Fibroblast of skin of right biceps (primary cell): ENCODE measurements at regions not wholly inside any gene's neighbourhood (a gene's known extent, or its start where the extent isn't known, plus 50 kb on each side); places are given as distances from the start of the nearest gene placed in this dataset.
"Not testable (repeated sequence)": the region's sequence is repeated elsewhere in the genome, so short reads cannot be mapped to it uniquely, and the experiment has no call there.

Experiments
- DNase-seq: peaks from one replicate; pipeline ENCODE4 v3.0.0-alpha.2; 2013

GRCh38 chr2:76252704-76253103 is 542.0 kb upstream of the GCFC2 start:
- DNase-seq = no peak

- DNase-seq = no peak
Observed at GRCh38 chr2:76251342-76251741, 540.6 kb upstream of the GCFC2 start.

- no peak for DNase-seq
Observed at GRCh38 chr2:76247006-76247405, 536.3 kb upstream of the GCFC2 start.

- no peak for DNase-seq
Observed at GRCh38 chr2:76211991-76212985, 501.6 kb upstream of the GCFC2 start.

- no peak for DNase-seq
Observed at GRCh38 chr2:76210551-76210950, 499.8 kb upstream of the GCFC2 start.

- no peak for DNase-seq
Observed at GRCh38 chr2:76204048-76204447, 493.3 kb upstream of the GCFC2 start.

- no peak for DNase-seq
Observed at GRCh38 chr2:76202866-76203265, 492.2 kb upstream of the GCFC2 start.

- peak; percentile 59 for DNase-seq
Observed at GRCh38 chr2:76197842-76198448, 487.2 kb upstream of the GCFC2 start.

- DNase-seq = no peak
Observed at GRCh38 chr2:76197428-76197827, 486.7 kb upstream of the GCFC2 start.

GRCh38 chr2:76194031-76194775 is 483.5 kb upstream of the GCFC2 start:
- no peak for DNase-seq

GRCh38 chr2:76193089-76193488 is 482.4 kb upstream of the GCFC2 start:
- DNase-seq = no peak

GRCh38 chr2:76188334-76189008 is 477.8 kb upstream of the GCFC2 start:
- no peak for DNase-seq

GRCh38 chr2:76187415-76187814 is 476.7 kb upstream of the GCFC2 start:
- DNase-seq = no peak

GRCh38 chr2:76180676-76181075 is 470.0 kb upstream of the GCFC2 start:
- DNase-seq = no peak

- no peak for DNase-seq
Observed at GRCh38 chr2:76178610-76179009, 467.9 kb upstream of the GCFC2 start.

- DNase-seq = no peak
Observed at GRCh38 chr2:76175295-76175694, 464.6 kb upstream of the GCFC2 start.

- DNase-seq = no peak
Observed at GRCh38 chr2:76174505-76174904, 463.8 kb upstream of the GCFC2 start.

- DNase-seq = not testable (repeated sequence)
Observed at GRCh38 chr2:76173206-76173605, 462.5 kb upstream of the GCFC2 start.

- not testable (repeated sequence) for DNase-seq
Observed at GRCh38 chr2:76172154-76172595, 461.5 kb upstream of the GCFC2 start.

GRCh38 chr2:76170856-76171255 is 460.1 kb upstream of the GCFC2 start:
- DNase-seq = no peak

- DNase-seq = no peak
Observed at GRCh38 chr2:76170009-76170384, 459.3 kb upstream of the GCFC2 start.

GRCh38 chr2:76169276-76170008 is 458.7 kb upstream of the GCFC2 start:
- DNase-seq = no peak
